H1 (cell line): ENCODE measurements at regions not wholly inside any gene's neighbourhood (a gene's known extent, or its start where the extent isn't known, plus 50 kb on each side); places are given as distances from the start of the nearest gene placed in this dataset.

Source experiments
- CTCF ChIA-PET: fragments of 300-600 bp; sonication (Branson Sonifier 250); formaldehyde crosslinking; loops from one replicate; lab custom pipeline; 2021; ENCODE audit not compliant: partially characterized antibody; lab: Charles Lee
- POLR2A ChIA-PET: fragments of 300-600 bp; sonication (Branson Sonifier 250); formaldehyde crosslinking; loops from one replicate; lab custom pipeline; 2021; ENCODE audit warnings: inconsistent platforms; ENCODE audit not compliant: partially characterized antibody; lab: Charles Lee
- DNase-seq, 2 experiments: peaks; one replicate each; pipeline versions ENCODE4 v3.0.0 to v3.0.0-alpha.2; 2010 to 2022; ENCODE audit warnings: low spot score in 2 of 2, low read depth in 1 of 2, mixed read lengths in 1 of 2
- FAIRE-seq: peaks from 2 replicates; lab custom pipeline; 2011; peaks lifted over from hg19 to GRCh38; lab: Jason Lieb, UNC
- H2AFZ ChIP-seq: 2 replicates; pipeline ENCODE4 v1.8.1; 2012; ENCODE audit warnings: low read length, inconsistent platforms
- H2AK5ac ChIP-seq: 2 replicates; pipeline ENCODE4 v1.6.1; 2013; ENCODE audit warnings: low read depth, low read length
- H2BK120ac ChIP-seq: replicated peaks from 2 replicates; pipeline ENCODE3; 2013; ENCODE audit warnings: low read depth, low read length, inconsistent platforms
- H2BK12ac ChIP-seq: 2 replicates; pipeline ENCODE4 v1.6.1; 2013; ENCODE audit warnings: low read depth, low read length
- H2BK15ac ChIP-seq: 2 replicates; pipeline ENCODE4 v1.6.1; 2013; ENCODE audit warnings: low read length
- H2BK20ac ChIP-seq: 2 replicates; pipeline ENCODE4 v1.6.1; 2013; ENCODE audit warnings: low read length
- H2BK5ac ChIP-seq: 2 replicates; pipeline ENCODE4 v1.6.1; 2013; ENCODE audit warnings: low read depth, low read length
- H3K14ac ChIP-seq: 2 replicates; pipeline ENCODE4 v1.6.1; 2013; ENCODE audit warnings: inconsistent platforms; ENCODE audit not compliant: insufficient read length
- H3K18ac ChIP-seq: 2 replicates; pipeline ENCODE4 v1.6.1; 2013; ENCODE audit warnings: low read length; ENCODE audit errors: extremely low read depth
- H3K23ac ChIP-seq: 2 replicates; pipeline ENCODE4 v1.6.1; 2013; ENCODE audit warnings: inconsistent platforms; ENCODE audit not compliant: insufficient read length
- H3K23me2 ChIP-seq: 2 replicates; pipeline ENCODE4 v1.6.1; 2013; ENCODE audit warnings: low read depth, low read length
- H3K27ac ChIP-seq: 2 replicates; pipeline ENCODE4 v1.6.1; 2011; ENCODE audit warnings: low read depth, low read length, inconsistent platforms
- H3K27me3 ChIP-seq, 4 experiments: replicated peaks in 1 of 4; 1 replicate in 1 of 4; 2 replicates in 3 of 4; pipeline versions ENCODE4 v1.6.1 to v1.8.1; 2011 to 2013; ENCODE audit warnings: low read length in 3 of 4, mild to moderate bottlenecking in 3 of 4, inconsistent platforms in 2 of 4, mixed read lengths in 2 of 4, moderate library complexity in 1 of 4; ENCODE audit not compliant: control insufficient read depth in 3 of 4, insufficient read depth in 3 of 4; ENCODE audit errors: extremely low read depth in 1 of 4
- H3K36me3 ChIP-seq, 4 experiments: 2 replicates each; pipeline versions ENCODE4 v1.6.1 to v1.8.1; 2011 to 2013; ENCODE audit warnings: mild to moderate bottlenecking in 4 of 4, low read length in 3 of 4, moderate library complexity in 2 of 4, control low read depth in 1 of 4, inconsistent platforms in 1 of 4; ENCODE audit not compliant: insufficient read depth in 4 of 4, control insufficient read depth in 2 of 4
- H3K4ac ChIP-seq: replicated peaks from 2 replicates; pipeline ENCODE3; 2013; ENCODE audit warnings: low read length, low read depth, mixed read lengths, inconsistent platforms; ENCODE audit not compliant: insufficient read length
- H3K4me1 ChIP-seq, 4 experiments: replicated peaks in 1 of 4; 1 replicate in 1 of 4; 2 replicates in 3 of 4; pipeline versions ENCODE4 v1.6.1 to v1.8.1; 2011 to 2013; ENCODE audit warnings: low read length in 3 of 4, inconsistent platforms in 2 of 4, mixed read lengths in 1 of 4; ENCODE audit not compliant: insufficient read depth in 4 of 4, control insufficient read depth in 3 of 4
- H3K4me2 ChIP-seq, 2 experiments: 2 replicates each; pipeline versions ENCODE4 v1.6.1 to v1.8.1; 2011 to 2013; ENCODE audit warnings: low read depth in 2 of 2, low read length in 2 of 2, control low read depth in 1 of 2, inconsistent platforms in 1 of 2, mild to moderate bottlenecking in 1 of 2; ENCODE audit not compliant: insufficient read depth in 1 of 2
- H3K4me3 ChIP-seq, 4 experiments: fragments of 200-600, 300-600 bp in 1 of 4; sonication (generic), shearing (Covaris generic), sonication (Bioruptor Twin) in 1 of 4; 2 replicates each; pipeline versions ENCODE4 v1.5.1 to v1.8.1; 2011 to 2016; ENCODE audit warnings: low read length in 4 of 4, low read depth in 3 of 4, control low read depth in 2 of 4, inconsistent platforms in 2 of 4, mild to moderate bottlenecking in 2 of 4, mixed read lengths in 1 of 4, moderate library complexity in 1 of 4; ENCODE audit not compliant: insufficient read depth in 2 of 4; ENCODE audit errors: extremely low read depth in 1 of 4
- H3K56ac ChIP-seq: replicated peaks from 2 replicates; pipeline ENCODE3; 2013; ENCODE audit warnings: low read depth, mild to moderate bottlenecking, mixed read lengths, low read length, inconsistent platforms; ENCODE audit not compliant: insufficient read length
- H3K79me1 ChIP-seq: 2 replicates; pipeline ENCODE4 v1.6.1; 2013; ENCODE audit warnings: low read depth, low read length, control low read depth
- H3K79me2 ChIP-seq, 2 experiments: 2 replicates each; pipeline versions ENCODE4 v1.6.1 to v1.8.1; 2012 to 2013; ENCODE audit warnings: low read length in 2 of 2, mild to moderate bottlenecking in 2 of 2, inconsistent platforms in 1 of 2; ENCODE audit not compliant: insufficient read depth in 2 of 2, control insufficient read depth in 1 of 2
- H3K9ac ChIP-seq, 4 experiments: replicated peaks in 1 of 4; 1 replicate in 1 of 4; 2 replicates in 3 of 4; pipeline versions ENCODE4 v1.6.1 to v1.8.1; 2011 to 2013; ENCODE audit warnings: low read depth in 3 of 4, low read length in 3 of 4, control low read depth in 2 of 4, mild to moderate bottlenecking in 2 of 4, moderate library complexity in 2 of 4, inconsistent platforms in 1 of 4; ENCODE audit errors: extremely low read depth in 1 of 4
- H3K9me3 ChIP-seq, 2 experiments: 2 replicates each; pipeline versions ENCODE4 v1.6.1 to v1.8.1; 2012 to 2013; ENCODE audit warnings: mild to moderate bottlenecking in 2 of 2, moderate library complexity in 2 of 2, control low read depth in 1 of 2, inconsistent platforms in 1 of 2, low read depth in 1 of 2, low read length in 1 of 2, mixed read lengths in 1 of 2; ENCODE audit not compliant: insufficient read depth in 2 of 2
- H4K20me1 ChIP-seq, 2 experiments: replicated peaks in 1 of 2; 2 replicates each; pipeline versions ENCODE3 to v1.8.1; 2011 to 2013; ENCODE audit warnings: inconsistent platforms in 2 of 2, low read length in 2 of 2, mild to moderate bottlenecking in 1 of 2; ENCODE audit not compliant: insufficient read depth in 2 of 2, control insufficient read depth in 1 of 2
- H4K5ac ChIP-seq: 2 replicates; pipeline ENCODE4 v1.6.1; 2013; ENCODE audit warnings: low read length, low read depth, mixed read lengths, inconsistent platforms; ENCODE audit not compliant: insufficient read length
- H4K8ac ChIP-seq: 2 replicates; pipeline ENCODE4 v1.8.0; 2013; ENCODE audit warnings: mild to moderate bottlenecking, moderate library complexity, low read length, inconsistent platforms; ENCODE audit not compliant: insufficient read depth; ENCODE audit errors: extremely low read depth
- H4K91ac ChIP-seq: replicated peaks from 2 replicates; pipeline ENCODE3; 2013; ENCODE audit warnings: low read length, mixed read lengths, inconsistent platforms; ENCODE audit not compliant: insufficient read length
- POU5F1 ChIP-seq: IDR thresholded peaks from 2 replicates; pipeline ENCODE4 v1.6.1; 2011; ENCODE audit warnings: low read depth, mild to moderate bottlenecking, low read length, moderate library complexity
- WGBS, 2 experiments: shearing (Covaris generic) in 1 of 2; methylation state at CpG; one replicate each; pipeline versions ENCODE4 v1.1.6 to v1.1.7; 2013 to 2015; ENCODE audit warnings: low lambda C conversion rate in 2 of 2, mixed read lengths in 2 of 2, inconsistent platforms in 1 of 2, low coverage in 1 of 2, missing lambda C conversion rate in 1 of 2; ENCODE audit not compliant: insufficient replicate concordance in 2 of 2, insufficient coverage in 1 of 2, insufficient read length in 1 of 2; ENCODE audit errors: extremely low coverage in 1 of 2, missing lambda C conversion rate in 1 of 2; 5-methylcytosine and 5-hydroxymethylcytosine counted together

DNA sequence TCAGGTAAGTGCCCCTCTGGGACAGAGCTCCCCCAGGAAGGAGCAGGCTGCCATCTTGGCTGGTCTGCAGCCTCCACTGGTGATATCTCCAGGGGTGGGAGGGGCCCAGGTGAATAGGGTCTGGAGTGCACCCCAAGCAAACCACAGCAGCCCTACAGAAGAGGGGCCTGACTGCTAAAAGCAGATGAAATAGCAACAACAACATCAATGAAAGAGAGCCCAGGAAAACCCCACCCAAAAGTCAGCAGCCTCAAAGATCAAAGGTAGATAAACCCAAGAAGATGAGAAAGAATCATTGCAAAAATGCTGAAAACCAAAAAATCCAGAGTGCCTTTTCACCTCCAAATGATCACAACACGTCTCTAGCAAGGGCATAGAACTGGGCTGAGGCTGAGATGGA is 92.5 kb upstream of the PAGE3 start:
- ChIA-PET POLR2A (no interaction called here), CTCF (no interaction called here)
- DNase-seq (no peak), FAIRE-seq (no peak)
- Histone ChIP-seq H3K23ac (no peak overlapping the region), H2BK20ac (no peak overlapping the region), H3K36me3 (no peaks in the 10 kb centered on the region), H3K9me3 (peaks cover 9 to 19% of the 10 kb centered on the region in 2 experiments), H4K5ac (no peak overlapping the region), H3K27me3 (no peaks in the 10 kb centered on the region), H2BK120ac (no peak overlapping the region), H3K79me2 (no peaks in the 10 kb centered on the region), H2BK12ac (no peak overlapping the region), H2AK5ac (no peak overlapping the region), H3K18ac (no peak overlapping the region), H2BK15ac (no peak overlapping the region), H3K27ac (no peak overlapping the region), H4K20me1 (no peaks in the 10 kb centered on the region), H3K4me2 (no peak overlapping the region), H3K4ac (no peak overlapping the region), H3K23me2 (no peaks in the 10 kb centered on the region), H3K4me3 (no peak overlapping the region), H3K56ac (no peak overlapping the region), H3K14ac (no peak overlapping the region), H2BK5ac (no peak overlapping the region), H3K9ac (no peak overlapping the region), H3K4me1 (no peaks in the 10 kb centered on the region), H3K79me1 (no peaks in the 10 kb centered on the region), H4K91ac (no peak overlapping the region), H2AFZ (no peak overlapping the region), H4K8ac (no peak overlapping the region)
- no peak for TF ChIP-seq POU5F1
- 67% methylated on average over 1 of the region's 1 CpG; no CpG with 5 or more reads in 1 of the 2 experiments for WGBS, 2 experiments
